ENCODE measurements at regions not wholly inside any gene's neighbourhood (a gene's known extent, or its start where the extent isn't known, plus 50 kb on each side); places are given as distances from the start of the nearest gene placed in this dataset.

- H3K9me3 Mint-ChIP-seq (ENCODE audit: insufficient read depth), result no peaks in the 10 kb centered on the region
Measured at GRCh38 chr5:6822556-6823343, 109.5 kb downstream of the TENT4A start.

GRCh38 chr5:6823996-6824395 lies 110.8 kb downstream of the TENT4A start:
- ATAC-seq (no peak), DNase-seq (peak; percentile 9)
- H3K27me3 Mint-ChIP-seq (ENCODE audit: low read depth), result peaks cover 18% of the 10 kb centered on the region
- no peak overlapping the region for H3K27ac Mint-ChIP-seq
- no peak overlapping the region for H3K4me3 Mint-ChIP-seq
- peaks cover 3% of the 10 kb centered on the region for H3K36me3 Mint-ChIP-seq (ENCODE audit: low read depth)
- CTCF ChIA-PET, result no interaction called here
- POLR2A ChIA-PET, result interaction anchor here (0.6 kb wide), 1 partner anchor 1045 kb away, joined by 4 read pairs; the partner anchor contains the start of gene FASTKD3
- peaks cover 23% of the 10 kb centered on the region for H3K4me1 Mint-ChIP-seq (ENCODE audit: low read depth)
- no peaks in the 10 kb centered on the region for H3K9me3 Mint-ChIP-seq (ENCODE audit: insufficient read depth)

More at GRCh38 chr5:6822556-6823343, 109.5 kb downstream of the TENT4A start:
- H3K27me3 Mint-ChIP-seq (ENCODE audit: low read depth), result peaks cover 20% of the 10 kb centered on the region
- no peak for ATAC-seq
- peak; percentile 16 for DNase-seq
- H3K36me3 Mint-ChIP-seq (ENCODE audit: low read depth), result peaks cover 3% of the 10 kb centered on the region
- ChIA-PET CTCF (interaction anchor here (0.9 to 1.3 kb wide), 3 partner anchors 14 to 924 kb away, joined by 3 to 4 read pairs (median 3); no protein-coding TSS in a partner anchor), POLR2A (no interaction called here)
- H3K27ac Mint-ChIP-seq, result no peak overlapping the region
- H3K4me1 Mint-ChIP-seq (ENCODE audit: low read depth), result peaks cover 11% of the 10 kb centered on the region
- H3K4me3 Mint-ChIP-seq, result no peak overlapping the region

GRCh38 chr5:6825678-6826244 lies 112.5 kb downstream of the TENT4A start:
- H3K27ac Mint-ChIP-seq, result no peak overlapping the region
- DNase-seq (no peak), ATAC-seq (no peak)
- H3K27me3 Mint-ChIP-seq (ENCODE audit: low read depth), result peaks cover 10% of the 10 kb centered on the region
- H3K9me3 Mint-ChIP-seq (ENCODE audit: insufficient read depth), result no peaks in the 10 kb centered on the region
- POLR2A ChIA-PET, result interaction anchor here (0.5 to 0.6 kb wide), 2 partner anchors 29 to 268 kb away, joined by 3 read pairs; no protein-coding TSS in a partner anchor
- H3K36me3 Mint-ChIP-seq (ENCODE audit: low read depth), result peaks cover 2% of the 10 kb centered on the region
- H3K4me3 Mint-ChIP-seq, result no peak overlapping the region
- peaks cover 40% of the 10 kb centered on the region for H3K4me1 Mint-ChIP-seq (ENCODE audit: low read depth)
- CTCF ChIA-PET, result interaction anchor here (0.9 to 2.1 kb wide), 3 partner anchors 10 to 930 kb away, joined by 3 to 7 read pairs (median 3); no protein-coding TSS in a partner anchor

GRCh38 chr5:6826756-6827155 lies 113.5 kb downstream of the TENT4A start:
- DNase-seq, result peak; percentile 9
- POLR2A ChIA-PET, result no interaction called here

GRCh38 chr5:6827526-6828219 lies 114.4 kb downstream of the TENT4A start:
- peak overlapping the region; percentile 75 for H3K4me3 Mint-ChIP-seq
- ChIA-PET CTCF (interaction anchor here (1.1 kb wide), 1 partner anchor 47 kb away, joined by 3 read pairs; no protein-coding TSS in a partner anchor), POLR2A (no interaction called here)
- peak; percentile 97 for ATAC-seq
- peak overlapping the region; percentile 86 for H3K27ac Mint-ChIP-seq
- peaks cover 58% of the 10 kb centered on the region for H3K4me1 Mint-ChIP-seq (ENCODE audit: low read depth)
- H3K36me3 Mint-ChIP-seq (ENCODE audit: low read depth), result no peaks in the 10 kb centered on the region
- H3K9me3 Mint-ChIP-seq (ENCODE audit: insufficient read depth), result no peaks in the 10 kb centered on the region
- peaks cover 8% of the 10 kb centered on the region for H3K27me3 Mint-ChIP-seq (ENCODE audit: low read depth)
- DNase-seq, result peak; percentile 80

More at GRCh38 chr5:6826756-6827155, 113.5 kb downstream of the TENT4A start:
- Mint-ChIP-seq H3K27me3 (ENCODE audit: low read depth) (peaks cover 8% of the 10 kb centered on the region), H3K27ac (no peak overlapping the region), H3K36me3 (ENCODE audit: low read depth) (no peaks in the 10 kb centered on the region), H3K4me1 (ENCODE audit: low read depth) (peaks cover 49% of the 10 kb centered on the region), H3K4me3 (no peak overlapping the region), H3K9me3 (ENCODE audit: insufficient read depth) (no peaks in the 10 kb centered on the region)
- CTCF ChIA-PET, result interaction anchor here (1.6 to 2.1 kb wide), 2 partner anchors 9 to 12 kb away, joined by 3 to 7 read pairs; no protein-coding TSS in a partner anchor
- no peak for ATAC-seq

GRCh38 chr5:6829150-6829784 lies 116.0 kb downstream of the TENT4A start:
- peak; percentile 53 for ATAC-seq
- no peaks in the 10 kb centered on the region for H3K9me3 Mint-ChIP-seq (ENCODE audit: insufficient read depth)
- ChIA-PET POLR2A (interaction anchor here (1.3 kb wide), 1 partner anchor 196 kb away, joined by 3 read pairs; the partner anchor contains the start of genes NSUN2 and SRD5A1), CTCF (interaction anchor here (0.7 to 2.2 kb wide), 6 partner anchors 8 to 49 kb away, joined by 3 to 9 read pairs (median 4); no protein-coding TSS in a partner anchor)
- peak; percentile 49 for DNase-seq
- H3K4me1 Mint-ChIP-seq (ENCODE audit: low read depth), result peaks cover 72% of the 10 kb centered on the region
- H3K27me3 Mint-ChIP-seq (ENCODE audit: low read depth), result peaks cover 2% of the 10 kb centered on the region
- peak overlapping the region; percentile 47 for H3K4me3 Mint-ChIP-seq
- peak overlapping the region; percentile 86 for H3K27ac Mint-ChIP-seq
- no peaks in the 10 kb centered on the region for H3K36me3 Mint-ChIP-seq (ENCODE audit: low read depth)

- ChIA-PET POLR2A (interaction anchor here (1.3 kb wide), 1 partner anchor 198 kb away, joined by 3 read pairs; the partner anchor contains the start of genes NSUN2 and SRD5A1), CTCF (interaction anchor here (2.0 to 2.2 kb wide), 2 partner anchors 10 to 12 kb away, joined by 8 to 9 read pairs; no protein-coding TSS in a partner anchor)
- Mint-ChIP-seq H3K4me3 (no peak overlapping the region), H3K9me3 (ENCODE audit: insufficient read depth) (peaks cover 4% of the 10 kb centered on the region), H3K4me1 (ENCODE audit: low read depth) (peaks cover 73% of the 10 kb centered on the region), H3K36me3 (ENCODE audit: low read depth) (no peaks in the 10 kb centered on the region), H3K27me3 (ENCODE audit: low read depth) (no peaks in the 10 kb centered on the region), H3K27ac (peak overlapping the region; percentile 0)
- DNase-seq (peak; percentile 12), ATAC-seq (no peak)
Measured at GRCh38 chr5:6830643-6831239, 117.5 kb downstream of the TENT4A start.

- DNase-seq (no peak), ATAC-seq (no peak)
- H3K4me1 Mint-ChIP-seq (ENCODE audit: low read depth), result peaks cover 73% of the 10 kb centered on the region
- no peak overlapping the region for H3K27ac Mint-ChIP-seq
- CTCF ChIA-PET, result interaction anchor here (0.7 kb wide), 1 partner anchor 11 kb away, joined by 3 read pairs; no protein-coding TSS in a partner anchor
- H3K4me3 Mint-ChIP-seq, result peak overlapping the region; percentile 4
- no peaks in the 10 kb centered on the region for H3K27me3 Mint-ChIP-seq (ENCODE audit: low read depth)
- peaks cover 4% of the 10 kb centered on the region for H3K9me3 Mint-ChIP-seq (ENCODE audit: insufficient read depth)
- POLR2A ChIA-PET, result no interaction called here
- H3K36me3 Mint-ChIP-seq (ENCODE audit: low read depth), result no peaks in the 10 kb centered on the region
Measured at GRCh38 chr5:6831678-6832671, 118.7 kb downstream of the TENT4A start.

GRCh38 chr5:6832994-6833393 lies 119.8 kb downstream of the TENT4A start:
- Mint-ChIP-seq H3K9me3 (ENCODE audit: insufficient read depth) (peaks cover 4% of the 10 kb centered on the region), H3K27ac (no peak overlapping the region), H3K36me3 (ENCODE audit: low read depth) (no peaks in the 10 kb centered on the region), H3K4me3 (no peak overlapping the region), H3K4me1 (ENCODE audit: low read depth) (peaks cover 69% of the 10 kb centered on the region), H3K27me3 (ENCODE audit: low read depth) (no peaks in the 10 kb centered on the region)
- POLR2A ChIA-PET, result no interaction called here
- peak; percentile 50 for ATAC-seq
- peak; percentile 46 for DNase-seq
- CTCF ChIA-PET, result no interaction called here

- DNase-seq (no peak), ATAC-seq (no peak)
- POLR2A ChIA-PET, result no interaction called here
- CTCF ChIA-PET, result interaction anchor here (0.9 kb wide), 1 partner anchor 13 kb away, joined by 4 read pairs; no protein-coding TSS in a partner anchor
- H3K27ac Mint-ChIP-seq, result no peak overlapping the region
- H3K27me3 Mint-ChIP-seq (ENCODE audit: low read depth), result no peaks in the 10 kb centered on the region
- no peaks in the 10 kb centered on the region for H3K36me3 Mint-ChIP-seq (ENCODE audit: low read depth)
- H3K4me1 Mint-ChIP-seq (ENCODE audit: low read depth), result peaks cover 65% of the 10 kb centered on the region
- peaks cover 4% of the 10 kb centered on the region for H3K9me3 Mint-ChIP-seq (ENCODE audit: insufficient read depth)
- no peak overlapping the region for H3K4me3 Mint-ChIP-seq
Measured at GRCh38 chr5:6833406-6833805, 120.2 kb downstream of the TENT4A start.
